Left ventricle myocardium inferior (tissue), 1 donor: ENCODE measurements at regions not wholly inside any gene's neighbourhood (a gene's known extent, or its start where the extent isn't known, plus 50 kb on each side); places are given as distances from the start of the nearest gene placed in this dataset.

Experiments used
- DNase-seq: peaks from one replicate; pipeline ENCODE4 v3.0.0-alpha.2; 2020
- H3K27ac ChIP-seq: fragments of 200-600 bp; replicated peaks from 2 replicates; pipeline ENCODE4 v1.8.0; 2021
- H3K27me3 ChIP-seq: fragments of 200-600 bp; 2 replicates; pipeline ENCODE4 v1.8.0; 2021; ENCODE audit warnings: low read depth
- H3K36me3 ChIP-seq: fragments of 200-600 bp; 2 replicates; pipeline ENCODE4 v1.8.0; 2021
- H3K4me1 ChIP-seq: fragments of 200-600 bp; 2 replicates; pipeline ENCODE4 v1.8.0; 2021
- H3K4me3 ChIP-seq: fragments of 200-600 bp; 2 replicates; pipeline ENCODE4 v1.8.0; 2021; ENCODE audit warnings: mild to moderate bottlenecking, moderate library complexity
- H3K9me3 ChIP-seq: fragments of 200-600 bp; replicated peaks from 2 replicates; pipeline ENCODE4 v1.8.0; 2021
- intact Hi-C: fragments of 100-400 bp; cut with micrococcal nuclease; formaldehyde crosslinking; loops from one replicate; pipeline ENCODE4 v1.11.0; 2022
- TF ChIP-seq, protein P1 (sequence below): fragments of 200-600 bp; IDR thresholded peaks from 2 replicates; pipeline ENCODE4 v1.8.0; 2021; ENCODE audit warnings: antibody characterized with exemption, mild to moderate bottlenecking, borderline replicate concordance
- donor health status: DM: no; HTN: yes; CAD: no; lungs with severe emphysema.

DNA sequence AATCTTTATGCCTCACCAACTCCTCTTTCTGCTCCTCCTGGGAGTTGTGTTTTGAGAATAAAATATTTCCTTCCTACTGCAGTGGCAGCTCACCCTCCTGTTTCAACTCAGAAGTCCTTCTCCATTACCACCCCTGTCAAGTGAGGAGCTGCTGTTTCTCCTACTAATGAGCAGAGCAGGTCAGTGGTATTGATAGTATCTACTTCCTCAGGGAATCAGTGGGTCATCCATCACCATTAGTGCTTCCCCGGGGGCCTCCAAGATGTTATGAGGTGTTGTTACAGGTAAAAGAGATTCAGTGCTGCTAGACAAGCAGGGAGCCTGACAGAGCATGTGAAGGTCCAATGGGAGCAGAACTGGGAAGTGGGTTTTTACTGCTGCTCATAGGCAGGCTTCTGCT, 795.2 kb downstream of the REEP3 start:
- no peak for DNase-seq
- Histone ChIP-seq H3K9me3 (no peaks in the 10 kb centered on the region), H3K27ac (no peak overlapping the region), H3K4me3 (no peak overlapping the region), H3K4me1 (no peaks in the 10 kb centered on the region), H3K36me3 (no peaks in the 10 kb centered on the region), H3K27me3 (no peaks in the 10 kb centered on the region)
- TF ChIP-seq, protein P1, sequence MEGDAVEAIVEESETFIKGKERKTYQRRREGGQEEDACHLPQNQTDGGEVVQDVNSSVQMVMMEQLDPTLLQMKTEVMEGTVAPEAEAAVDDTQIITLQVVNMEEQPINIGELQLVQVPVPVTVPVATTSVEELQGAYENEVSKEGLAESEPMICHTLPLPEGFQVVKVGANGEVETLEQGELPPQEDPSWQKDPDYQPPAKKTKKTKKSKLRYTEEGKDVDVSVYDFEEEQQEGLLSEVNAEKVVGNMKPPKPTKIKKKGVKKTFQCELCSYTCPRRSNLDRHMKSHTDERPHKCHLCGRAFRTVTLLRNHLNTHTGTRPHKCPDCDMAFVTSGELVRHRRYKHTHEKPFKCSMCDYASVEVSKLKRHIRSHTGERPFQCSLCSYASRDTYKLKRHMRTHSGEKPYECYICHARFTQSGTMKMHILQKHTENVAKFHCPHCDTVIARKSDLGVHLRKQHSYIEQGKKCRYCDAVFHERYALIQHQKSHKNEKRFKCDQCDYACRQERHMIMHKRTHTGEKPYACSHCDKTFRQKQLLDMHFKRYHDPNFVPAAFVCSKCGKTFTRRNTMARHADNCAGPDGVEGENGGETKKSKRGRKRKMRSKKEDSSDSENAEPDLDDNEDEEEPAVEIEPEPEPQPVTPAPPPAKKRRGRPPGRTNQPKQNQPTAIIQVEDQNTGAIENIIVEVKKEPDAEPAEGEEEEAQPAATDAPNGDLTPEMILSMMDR: no peak
- intact Hi-C loops: no loop called here

DNA sequence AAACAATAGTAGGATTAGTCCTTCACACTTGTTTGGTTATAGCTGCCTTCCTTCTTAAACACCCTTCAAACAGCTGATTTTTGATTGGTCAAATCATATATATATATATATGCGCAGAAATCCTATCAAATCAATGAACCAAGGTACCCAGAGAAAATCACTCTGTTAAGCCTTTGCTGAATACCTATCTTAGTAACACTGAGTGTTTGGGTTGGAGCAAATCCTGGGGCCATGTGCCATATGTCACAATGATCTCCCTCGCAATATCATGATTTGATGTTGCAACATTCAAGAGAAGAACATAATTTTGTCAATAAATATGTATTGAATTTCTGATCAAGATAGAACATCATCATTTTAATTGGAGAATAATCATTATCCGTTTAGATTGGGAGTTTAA, 795.6 kb downstream of the REEP3 start:
- intact Hi-C loops: no loop called here
- TF ChIP-seq, protein P1: no peak

DNA sequence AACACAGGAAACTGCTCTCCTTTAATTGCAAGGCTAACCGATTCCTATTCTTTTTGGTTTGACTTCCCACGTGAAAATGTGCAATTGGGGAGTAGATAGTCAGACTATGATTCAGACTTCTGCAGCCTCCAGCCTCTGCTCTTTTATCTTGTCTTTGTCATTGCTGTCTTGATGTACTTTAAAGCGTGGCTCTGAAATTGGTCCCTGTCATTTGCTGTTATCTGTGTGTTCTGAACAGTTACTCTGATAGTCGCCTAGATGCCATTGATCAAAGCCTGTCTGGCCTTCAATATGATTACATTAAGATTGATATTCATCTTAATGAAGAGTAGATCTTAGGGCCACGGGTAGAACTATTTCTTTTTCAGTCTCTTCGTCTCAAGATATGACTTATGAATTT, 799.2 kb downstream of the REEP3 start:
- DNase-seq: no peak
- intact Hi-C loops: no loop called here
- peaks cover 10% of the 10 kb centered on the region for H3K9me3 ChIP-seq

More for the DNA sequence above, 795.6 kb downstream of the REEP3 start:
- Histone ChIP-seq H3K9me3 (no peaks in the 10 kb centered on the region), H3K27me3 (no peaks in the 10 kb centered on the region), H3K27ac (no peak overlapping the region), H3K36me3 (no peaks in the 10 kb centered on the region), H3K4me1 (no peaks in the 10 kb centered on the region), H3K4me3 (no peak overlapping the region)
- DNase-seq: no peak

DNA sequence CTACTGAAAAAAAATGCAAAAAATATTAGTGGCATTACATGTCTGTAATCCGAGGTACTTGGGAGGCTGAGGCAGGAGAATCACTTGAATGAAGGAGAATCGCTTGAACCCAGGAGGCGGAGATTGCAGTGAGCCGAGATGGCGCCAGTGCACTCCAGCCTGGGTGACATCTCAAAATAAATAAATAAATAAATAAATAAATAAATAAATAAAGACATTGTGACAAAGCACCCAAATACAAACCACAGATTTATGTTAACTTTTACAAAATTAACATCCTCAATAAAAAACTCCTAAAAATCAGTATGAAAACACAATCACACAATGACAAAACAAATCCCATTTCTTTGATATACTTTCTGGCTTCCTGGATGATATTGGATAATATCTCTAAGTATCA, 808.3 kb downstream of the REEP3 start:
- H3K36me3 ChIP-seq: no peaks in the 10 kb centered on the region
- TF ChIP-seq, protein P1: no peak
- no peak overlapping the region for H3K27ac ChIP-seq
- H3K4me1 ChIP-seq: no peaks in the 10 kb centered on the region
- no peak for DNase-seq
- intact Hi-C loops: no loop called here
- peaks cover 40% of the 10 kb centered on the region for H3K9me3 ChIP-seq
- no peak overlapping the region for H3K4me3 ChIP-seq
- H3K27me3 ChIP-seq: no peaks in the 10 kb centered on the region

More for the DNA sequence above, 799.2 kb downstream of the REEP3 start:
- Histone ChIP-seq H3K36me3 (no peaks in the 10 kb centered on the region), H3K4me3 (no peak overlapping the region), H3K27me3 (no peaks in the 10 kb centered on the region), H3K27ac (no peak overlapping the region), H3K4me1 (no peaks in the 10 kb centered on the region)
- TF ChIP-seq, protein P1: no peak

DNA sequence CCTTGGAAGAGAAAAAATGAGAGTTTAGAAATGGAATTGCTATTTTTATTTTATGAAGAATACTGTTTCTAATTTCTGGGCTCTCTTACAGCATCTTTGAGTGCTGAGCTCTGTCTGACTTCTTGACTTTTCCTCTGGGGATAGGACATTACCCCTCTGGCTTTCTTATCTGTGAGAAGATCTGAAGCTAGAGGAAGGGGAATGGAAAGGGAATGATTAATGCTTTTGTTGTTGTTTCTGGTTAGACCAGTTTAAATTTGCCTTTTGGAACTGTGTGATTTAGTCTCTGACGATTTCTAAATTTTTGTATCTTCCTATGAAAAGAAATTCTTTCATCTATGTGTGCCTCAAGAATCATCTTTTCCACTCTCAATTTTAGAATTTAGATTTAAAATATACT, 811.4 kb downstream of the REEP3 start:
- DNase-seq: no peak
- no peaks in the 10 kb centered on the region for H3K27me3 ChIP-seq
- TF ChIP-seq, protein P1: no peak
- H3K4me3 ChIP-seq: no peak overlapping the region
- H3K36me3 ChIP-seq: no peaks in the 10 kb centered on the region
- peaks cover 9% of the 10 kb centered on the region for H3K9me3 ChIP-seq
- no peak overlapping the region for H3K27ac ChIP-seq
- intact Hi-C loops: no loop called here
- H3K4me1 ChIP-seq: no peaks in the 10 kb centered on the region

- H3K4me3 ChIP-seq: no peak overlapping the region
- TF ChIP-seq, protein P1: no peak
- H3K27ac ChIP-seq: no peak overlapping the region
- no peaks in the 10 kb centered on the region for H3K4me1 ChIP-seq
- no peak for DNase-seq
- H3K27me3 ChIP-seq: no peaks in the 10 kb centered on the region
- intact Hi-C loops: no loop called here
- peaks cover 5% of the 10 kb centered on the region for H3K9me3 ChIP-seq
- H3K36me3 ChIP-seq: no peaks in the 10 kb centered on the region
These were observed 812.9 kb downstream of the REEP3 start for GRCh38 chr10:64334084-64334483.
